A673 (cell line): ENCODE measurements at regions not wholly inside any gene's neighbourhood (a gene's known extent, or its start where the extent isn't known, plus 50 kb on each side); places are given as distances from the start of the nearest gene placed in this dataset.

Experiments used
- CTCF ChIP-seq: fragments of 300-800, 200-600 bp; sonication (generic); conservative IDR thresholded peaks from 2 replicates; pipeline ENCODE4 v1.5.1; 2017; ENCODE audit warnings: low read depth, mild to moderate bottlenecking, antibody characterized with exemption, low read length, moderate library complexity, mixed read lengths
- EZH2 ChIP-seq: fragments of 200-600 bp; sonication (generic); IDR thresholded peaks from 2 replicates; pipeline ENCODE4 v1.6.1; 2017; ENCODE audit warnings: borderline replicate concordance, low read depth, mild to moderate bottlenecking, mixed read lengths, antibody characterized with exemption, low read length; ENCODE audit not compliant: poor library complexity, severe bottlenecking

DNA sequence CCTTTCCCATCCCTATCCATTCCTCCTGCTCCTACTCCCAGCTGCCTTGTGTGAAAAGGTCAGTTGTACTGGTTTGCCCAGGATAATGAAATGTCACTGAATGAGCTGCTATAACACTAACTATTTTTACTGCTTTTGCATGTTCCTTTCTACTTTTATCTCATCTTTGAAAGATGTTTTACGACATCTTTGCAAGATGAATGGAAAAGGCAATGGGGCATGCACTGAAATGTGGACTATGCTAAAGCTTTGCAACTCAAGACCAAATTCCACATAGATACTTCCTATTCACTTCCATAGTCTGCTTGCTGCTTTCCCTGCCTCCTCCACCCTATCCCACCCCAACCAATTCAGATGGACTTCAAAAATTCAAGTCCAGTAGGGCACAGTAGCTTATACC lies 111.3 kb downstream of the SETD4 start:
- TF ChIP-seq CTCF (no peak), EZH2 (no peak)
